ENCODE measurements at regions not wholly inside any gene's neighbourhood (a gene's known extent, or its start where the extent isn't known, plus 50 kb on each side); places are given as distances from the start of the nearest gene placed in this dataset.
"Not testable (repeated sequence)": the region's sequence is repeated elsewhere in the genome, so short reads cannot be mapped to it uniquely, and the experiment has no call there.

GRCh38 chr10:47605791-47606773 is 82.6 kb upstream of the AGAP9 start:
- 40% methylated on average over 1 of the region's 1 CpG for WGBS (ENCODE audit: low lambda C conversion rate, missing lambda C conversion rate)
- not testable (repeated sequence) for H3K4me3 ChIP-seq; H3K9me2 ChIP-seq (replicated peaks; ENCODE audit: insufficient read depth); DNase-seq (ENCODE audit: low spot score); H3K4me2 ChIP-seq; H3K27me3 ChIP-seq; H2AFZ ChIP-seq; H4K20me1 ChIP-seq (ENCODE audit: insufficient read depth, poor library complexity, severe bottlenecking); H3K36me3 ChIP-seq (replicated peaks; ENCODE audit: insufficient read depth, low read depth); H3K4me1 ChIP-seq (ENCODE audit: insufficient read depth); H3K27ac ChIP-seq; H3K79me2 ChIP-seq; H3K9me3 ChIP-seq (ENCODE audit: low read depth)

GRCh38 chr10:47600604-47601003 is 77.2 kb upstream of the AGAP9 start:
- not testable (repeated sequence) for H3K27ac ChIP-seq; H3K4me3 ChIP-seq; H4K20me1 ChIP-seq (ENCODE audit: insufficient read depth, poor library complexity, severe bottlenecking); H3K36me3 ChIP-seq (replicated peaks; ENCODE audit: insufficient read depth, low read depth); H3K27me3 ChIP-seq; H3K4me1 ChIP-seq (ENCODE audit: insufficient read depth); H3K9me2 ChIP-seq (replicated peaks; ENCODE audit: insufficient read depth); H3K79me2 ChIP-seq; H3K9me3 ChIP-seq (ENCODE audit: low read depth); H2AFZ ChIP-seq; DNase-seq (ENCODE audit: low spot score); H3K4me2 ChIP-seq
- 83% methylated on average over 2 of the region's 2 CpGs for WGBS (ENCODE audit: low lambda C conversion rate, missing lambda C conversion rate)

GRCh38 chr10:47600127-47600526 is 76.7 kb upstream of the AGAP9 start:
- not testable (repeated sequence) for H3K36me3 ChIP-seq (replicated peaks; ENCODE audit: insufficient read depth, low read depth); H4K20me1 ChIP-seq (ENCODE audit: insufficient read depth, poor library complexity, severe bottlenecking); DNase-seq (ENCODE audit: low spot score); H2AFZ ChIP-seq; H3K4me3 ChIP-seq; H3K9me3 ChIP-seq (ENCODE audit: low read depth); H3K4me1 ChIP-seq (ENCODE audit: insufficient read depth); H3K9me2 ChIP-seq (replicated peaks; ENCODE audit: insufficient read depth); H3K4me2 ChIP-seq; H3K27me3 ChIP-seq; H3K79me2 ChIP-seq; H3K27ac ChIP-seq
- 89% methylated on average over 14 of the region's 15 CpGs for WGBS (ENCODE audit: low lambda C conversion rate, missing lambda C conversion rate)

GRCh38 chr10:47599657-47600056 is 76.2 kb upstream of the AGAP9 start:
- not testable (repeated sequence) for H2AFZ ChIP-seq; H3K9me3 ChIP-seq (ENCODE audit: low read depth); DNase-seq (ENCODE audit: low spot score); H3K9me2 ChIP-seq (replicated peaks; ENCODE audit: insufficient read depth); H3K79me2 ChIP-seq; H3K27ac ChIP-seq; H3K36me3 ChIP-seq (replicated peaks; ENCODE audit: insufficient read depth, low read depth); H3K4me2 ChIP-seq; H3K27me3 ChIP-seq; H3K4me1 ChIP-seq (ENCODE audit: insufficient read depth); H4K20me1 ChIP-seq (ENCODE audit: insufficient read depth, poor library complexity, severe bottlenecking); H3K4me3 ChIP-seq
- 87% methylated on average over 16 of the region's 16 CpGs for WGBS (ENCODE audit: low lambda C conversion rate, missing lambda C conversion rate)

GRCh38 chr10:47593805-47594204 is 70.4 kb upstream of the AGAP9 start:
- H2AFZ ChIP-seq; H3K79me2 ChIP-seq; H3K27ac ChIP-seq; H3K9me2 ChIP-seq (replicated peaks; ENCODE audit: insufficient read depth); H3K4me2 ChIP-seq; H3K9me3 ChIP-seq (ENCODE audit: low read depth); H3K4me1 ChIP-seq (ENCODE audit: insufficient read depth); H3K4me3 ChIP-seq; DNase-seq (ENCODE audit: low spot score); H3K36me3 ChIP-seq (replicated peaks; ENCODE audit: insufficient read depth, low read depth); H4K20me1 ChIP-seq (ENCODE audit: insufficient read depth, poor library complexity, severe bottlenecking); H3K27me3 ChIP-seq: not testable (repeated sequence)
- 73% methylated on average over 2 of the region's 4 CpGs for WGBS (ENCODE audit: low lambda C conversion rate, missing lambda C conversion rate)

- H3K4me3 ChIP-seq; DNase-seq (ENCODE audit: low spot score); H3K79me2 ChIP-seq; H3K9me2 ChIP-seq (replicated peaks; ENCODE audit: insufficient read depth); H3K4me1 ChIP-seq (ENCODE audit: insufficient read depth); H3K36me3 ChIP-seq (replicated peaks; ENCODE audit: insufficient read depth, low read depth); H3K4me2 ChIP-seq; H2AFZ ChIP-seq; H4K20me1 ChIP-seq (ENCODE audit: insufficient read depth, poor library complexity, severe bottlenecking); H3K9me3 ChIP-seq (ENCODE audit: low read depth); H3K27me3 ChIP-seq; H3K27ac ChIP-seq: not testable (repeated sequence)
- WGBS (ENCODE audit: low lambda C conversion rate, missing lambda C conversion rate): 85% methylated on average over 2 of the region's 2 CpGs
Measured at GRCh38 chr10:47593129-47593528, 69.7 kb upstream of the AGAP9 start.

GRCh38 chr10:47590956-47591355 is 67.5 kb upstream of the AGAP9 start:
- not testable (repeated sequence) for H2AFZ ChIP-seq; H3K36me3 ChIP-seq (replicated peaks; ENCODE audit: insufficient read depth, low read depth); DNase-seq (ENCODE audit: low spot score); H3K4me1 ChIP-seq (ENCODE audit: insufficient read depth); H3K9me3 ChIP-seq (ENCODE audit: low read depth); H3K9me2 ChIP-seq (replicated peaks; ENCODE audit: insufficient read depth); H3K79me2 ChIP-seq; H3K27ac ChIP-seq; H3K27me3 ChIP-seq; H3K4me2 ChIP-seq; H4K20me1 ChIP-seq (ENCODE audit: insufficient read depth, poor library complexity, severe bottlenecking); H3K4me3 ChIP-seq
- WGBS (ENCODE audit: low lambda C conversion rate, missing lambda C conversion rate): 81% methylated on average over 3 of the region's 3 CpGs

GRCh38 chr10:47590534-47590933 is 67.1 kb upstream of the AGAP9 start:
- not testable (repeated sequence) for H3K9me2 ChIP-seq (replicated peaks; ENCODE audit: insufficient read depth); DNase-seq (ENCODE audit: low spot score); H4K20me1 ChIP-seq (ENCODE audit: insufficient read depth, poor library complexity, severe bottlenecking); H3K36me3 ChIP-seq (replicated peaks; ENCODE audit: insufficient read depth, low read depth); H3K4me2 ChIP-seq; H3K79me2 ChIP-seq; H3K9me3 ChIP-seq (ENCODE audit: low read depth); H3K4me3 ChIP-seq; H2AFZ ChIP-seq; H3K27me3 ChIP-seq; H3K4me1 ChIP-seq (ENCODE audit: insufficient read depth); H3K27ac ChIP-seq
- WGBS (ENCODE audit: low lambda C conversion rate, missing lambda C conversion rate): 100% methylated on average over 1 of the region's 2 CpGs

- not testable (repeated sequence) for H3K9me3 ChIP-seq (ENCODE audit: low read depth); DNase-seq (ENCODE audit: low spot score)
- 93% methylated on average over 3 of the region's 4 CpGs for WGBS (ENCODE audit: low lambda C conversion rate, missing lambda C conversion rate)
Measured at GRCh38 chr10:47582051-47582450, 58.6 kb upstream of the AGAP9 start.

More at GRCh38 chr10:47582051-47582450, 58.6 kb upstream of the AGAP9 start:
- not testable (repeated sequence) for H4K20me1 ChIP-seq (ENCODE audit: insufficient read depth, poor library complexity, severe bottlenecking); H3K4me1 ChIP-seq (ENCODE audit: insufficient read depth); H3K36me3 ChIP-seq (replicated peaks; ENCODE audit: insufficient read depth, low read depth); H2AFZ ChIP-seq; H3K27me3 ChIP-seq; H3K4me3 ChIP-seq; H3K9me2 ChIP-seq (replicated peaks; ENCODE audit: insufficient read depth); H3K4me2 ChIP-seq; H3K79me2 ChIP-seq; H3K27ac ChIP-seq

All from hepatocyte (in vitro differentiated cells).